SHP77 (cell line): ENCODE measurements at regions not wholly inside any gene's neighbourhood (a gene's known extent, or its start where the extent isn't known, plus 50 kb on each side); places are given as distances from the start of the nearest gene placed in this dataset.

Experiments used
- DNase-seq, 2 experiments: peaks; one replicate each; lab custom pipeline; 2025; lab: John Stamatoyannopoulos, UW

DNA sequence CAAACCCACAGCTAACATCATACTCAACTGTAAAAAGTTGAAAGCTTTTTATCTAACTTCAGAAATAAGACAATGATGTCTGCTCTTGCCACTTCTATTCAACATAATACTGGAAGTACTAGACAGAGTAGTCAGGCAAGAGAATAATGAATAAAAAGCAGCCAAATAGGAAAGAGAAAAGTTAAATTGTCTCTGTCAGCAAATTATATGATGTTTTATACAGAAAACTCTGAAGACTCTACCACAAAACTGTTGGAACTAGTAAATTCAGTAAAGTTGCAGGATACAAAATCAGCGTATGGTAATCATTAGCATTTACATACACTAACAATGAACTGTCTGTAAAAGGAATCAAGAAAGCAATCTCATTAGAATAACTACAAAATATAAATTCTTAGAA, 752.9 kb upstream of the CT83 start:
- DNase-seq, result no peak

DNA sequence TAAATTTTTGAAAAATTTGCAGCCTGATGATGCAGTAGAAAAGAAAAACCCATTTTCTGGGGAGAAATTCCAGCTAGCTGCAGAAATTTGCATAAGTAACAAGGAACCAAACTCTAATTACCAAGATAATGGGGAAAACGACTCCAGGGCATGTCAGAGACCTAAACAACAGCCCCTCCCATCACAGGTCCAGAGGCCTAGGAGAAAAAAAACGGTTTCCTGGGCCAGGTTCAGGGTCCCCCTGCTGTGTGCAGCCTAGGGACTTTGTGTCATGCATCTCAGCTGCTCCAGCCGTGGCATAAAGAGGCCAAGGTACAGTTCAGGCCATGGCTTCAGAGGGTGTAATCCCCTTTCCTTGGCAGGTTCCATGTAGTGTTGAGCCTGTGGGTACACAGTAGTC, 733.7 kb upstream of the CT83 start:
- no peak for DNase-seq

DNA sequence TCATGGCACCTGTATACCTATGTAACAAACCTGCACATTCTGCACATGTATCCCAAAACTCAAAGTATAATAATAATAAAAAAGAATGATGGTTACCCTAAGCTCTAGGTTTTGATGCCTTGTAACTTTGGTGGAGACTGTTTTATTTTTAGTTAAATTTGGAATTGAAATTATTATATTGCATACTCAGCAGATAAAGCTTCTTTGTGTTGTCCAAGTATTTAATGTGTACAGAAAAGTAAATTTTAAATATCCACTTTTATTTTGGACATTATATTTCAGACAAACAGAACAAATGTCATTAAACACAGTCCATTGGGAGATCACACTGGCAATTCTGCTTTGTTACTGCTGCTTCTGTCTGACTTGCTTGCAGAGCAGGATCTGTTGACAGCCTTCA, 684.5 kb upstream of the CT83 start:
- no peak for DNase-seq

DNA sequence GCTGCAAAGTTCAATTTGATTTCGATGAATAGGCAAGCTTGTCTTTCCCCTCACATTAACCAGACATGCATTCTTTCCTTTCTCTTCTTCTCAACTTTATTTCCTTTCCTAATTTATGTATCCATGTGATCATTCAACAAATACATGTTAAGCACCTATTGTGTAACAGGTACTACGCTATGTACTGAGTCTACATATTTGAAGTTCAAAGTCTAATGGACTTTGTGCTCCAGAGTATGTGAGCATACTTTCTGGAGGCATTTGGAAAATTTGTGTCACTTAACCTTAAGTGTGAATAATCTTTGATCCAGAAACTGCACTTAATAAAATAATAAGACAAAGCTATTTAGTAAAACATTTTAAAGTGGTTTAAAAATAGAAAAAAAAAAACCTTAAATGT, 675.3 kb upstream of the CT83 start:
- DNase-seq, result no peak

DNA sequence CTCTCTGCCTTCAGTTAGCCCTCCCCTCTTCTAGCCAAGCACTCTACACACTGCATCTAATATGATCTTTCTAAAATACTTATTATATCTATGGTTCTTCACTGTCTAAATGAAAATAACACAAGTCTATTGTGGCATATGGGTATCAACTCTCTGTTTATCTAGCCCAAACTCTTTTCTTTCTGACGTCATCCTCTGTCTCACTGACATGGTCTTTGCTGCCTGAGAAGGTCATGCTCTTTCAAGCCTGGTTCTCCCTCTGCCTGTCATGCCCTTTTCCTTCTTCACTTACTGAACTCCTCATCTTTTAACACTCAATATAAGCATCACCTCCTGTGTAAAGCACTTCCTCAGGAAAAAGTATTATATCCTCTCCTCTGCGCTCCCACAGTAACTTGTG, 672.2 kb upstream of the CT83 start:
- no peak for DNase-seq

DNA sequence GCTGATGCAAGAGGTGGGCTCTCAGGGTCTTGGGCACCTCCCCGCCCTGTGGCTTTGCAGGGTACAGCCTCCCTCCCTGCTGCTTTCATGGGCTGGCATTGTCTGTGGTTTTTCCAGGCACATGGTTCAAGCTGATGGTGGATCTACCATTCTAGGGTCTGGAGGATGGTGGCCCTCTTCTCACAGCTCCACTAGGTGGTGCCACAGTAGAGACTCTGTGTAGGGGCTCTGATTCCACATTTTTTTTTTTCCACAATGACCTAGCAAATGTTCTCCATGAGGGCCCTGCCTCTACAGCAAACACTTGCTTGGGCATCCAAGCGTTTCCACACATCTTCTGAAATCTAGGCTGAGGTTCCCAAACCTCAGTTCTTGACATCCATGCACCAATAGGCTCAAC, 657.9 kb upstream of the CT83 start:
- no peak for DNase-seq

DNA sequence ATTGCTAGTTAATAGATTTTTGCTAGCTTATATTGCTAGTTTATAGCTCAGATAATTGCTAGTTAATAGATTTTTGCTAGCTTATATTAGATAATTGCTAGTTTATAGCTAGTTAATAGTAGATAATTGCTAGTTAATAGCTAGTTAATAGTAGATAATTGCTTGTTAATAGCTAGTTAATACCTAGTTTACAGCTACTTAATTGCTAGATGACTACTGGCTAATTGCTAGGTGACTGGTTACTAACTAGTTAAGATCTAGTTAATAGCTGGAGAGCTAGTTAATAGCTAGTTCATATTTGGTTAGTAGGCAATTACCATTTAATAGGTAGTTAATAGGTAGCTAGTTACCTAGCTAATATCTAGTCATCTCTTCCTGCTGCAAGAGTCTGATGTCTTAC, 633.8 kb upstream of the CT83 start:
- no peak for DNase-seq

DNA sequence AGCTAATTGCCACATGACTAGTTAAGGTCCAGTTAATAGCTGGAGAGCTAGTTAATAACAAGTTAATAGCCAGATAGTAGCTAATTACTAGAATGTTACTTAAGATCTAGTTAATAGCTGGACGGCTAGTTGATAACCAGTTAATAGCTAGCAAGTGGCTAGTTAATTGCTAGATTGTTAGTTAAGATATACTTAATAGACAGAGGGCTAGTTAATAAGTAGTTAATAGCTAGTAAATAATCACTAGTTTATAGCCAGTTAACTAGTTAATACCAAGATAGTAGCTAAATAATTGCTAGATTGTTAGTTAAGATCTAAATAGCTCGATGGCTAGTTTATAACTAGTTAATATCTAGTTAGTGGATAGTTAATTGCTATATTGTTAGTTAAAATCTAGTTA, 632.6 kb upstream of the CT83 start:
- DNase-seq, result no peak

DNA sequence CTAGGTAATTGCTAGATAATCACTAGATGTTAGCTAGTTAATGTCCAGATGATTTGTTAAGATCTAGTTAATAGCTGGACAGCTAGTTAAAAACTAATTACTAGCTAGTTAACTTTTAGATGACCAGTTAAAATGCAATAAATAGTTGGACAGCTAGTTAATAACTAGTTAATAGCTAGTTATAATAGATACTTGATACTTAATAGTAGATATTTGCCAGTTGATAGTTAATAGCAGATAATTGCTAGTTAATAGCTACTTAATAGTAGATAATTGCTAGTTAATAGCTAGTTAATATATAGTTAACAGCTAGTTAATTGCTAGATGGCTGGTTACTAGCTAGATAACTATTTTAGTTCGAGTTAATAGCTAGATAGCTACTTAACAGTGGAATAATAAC, 631.4 kb upstream of the CT83 start:
- no peak for DNase-seq

DNA sequence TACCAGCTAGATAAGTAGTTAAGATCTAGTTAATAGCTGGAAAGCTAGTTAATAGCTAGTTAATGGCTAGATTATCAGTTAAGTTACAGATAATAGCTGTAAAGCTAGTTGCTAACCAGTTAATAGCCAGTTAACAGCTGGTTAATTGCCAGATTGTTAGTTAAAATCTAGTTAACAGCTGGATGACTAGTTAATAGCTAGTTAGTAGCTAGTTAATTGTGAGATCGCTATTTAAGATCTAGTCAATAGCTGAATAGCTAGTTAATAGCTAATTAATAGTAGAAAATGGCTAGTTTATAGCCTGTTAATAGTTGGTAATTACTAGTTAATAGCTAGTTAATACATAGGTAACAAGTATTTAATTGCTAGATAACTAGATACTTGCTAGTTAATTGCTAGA, 630.5 kb upstream of the CT83 start:
- DNase-seq, result no peak

DNA sequence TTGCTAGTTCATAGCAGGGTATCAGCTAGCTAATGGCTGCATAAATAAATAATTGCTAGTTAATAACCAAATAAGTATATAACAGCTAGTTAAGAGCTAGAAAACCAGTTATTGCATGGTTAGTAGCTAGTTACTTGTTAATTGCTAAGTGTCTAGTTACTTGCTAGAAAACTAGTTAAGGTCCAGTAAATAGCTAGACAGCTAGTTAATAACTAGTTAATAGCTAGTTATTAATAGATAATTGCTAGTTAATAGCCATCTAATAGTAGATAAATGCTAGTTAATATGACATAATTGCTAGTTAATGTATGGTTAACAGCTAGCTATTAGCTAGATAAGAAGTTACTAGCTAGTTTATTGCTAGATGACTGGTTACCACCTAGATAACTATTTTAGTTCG, 629.9 kb upstream of the CT83 start:
- DNase-seq, result no peak

DNA sequence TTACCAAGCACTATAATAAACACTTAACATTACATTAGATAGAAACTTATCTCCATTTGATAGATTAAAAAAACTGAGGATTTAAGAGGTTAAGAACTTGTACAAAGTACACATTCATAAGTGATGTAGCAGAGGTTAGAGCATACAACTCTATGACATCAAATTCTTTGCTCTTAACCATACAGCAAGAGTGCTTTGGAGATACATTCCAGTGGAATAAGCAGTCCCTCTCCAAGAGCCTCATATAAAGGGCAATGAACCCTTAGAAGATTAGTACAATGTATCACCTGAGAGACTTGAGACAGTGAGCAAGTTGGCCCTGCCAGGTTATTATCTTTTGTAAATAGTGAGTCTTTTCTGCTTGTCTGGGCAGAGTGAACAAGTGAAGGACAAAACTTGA, 600.4 kb upstream of the CT83 start:
- DNase-seq, result no peak

DNA sequence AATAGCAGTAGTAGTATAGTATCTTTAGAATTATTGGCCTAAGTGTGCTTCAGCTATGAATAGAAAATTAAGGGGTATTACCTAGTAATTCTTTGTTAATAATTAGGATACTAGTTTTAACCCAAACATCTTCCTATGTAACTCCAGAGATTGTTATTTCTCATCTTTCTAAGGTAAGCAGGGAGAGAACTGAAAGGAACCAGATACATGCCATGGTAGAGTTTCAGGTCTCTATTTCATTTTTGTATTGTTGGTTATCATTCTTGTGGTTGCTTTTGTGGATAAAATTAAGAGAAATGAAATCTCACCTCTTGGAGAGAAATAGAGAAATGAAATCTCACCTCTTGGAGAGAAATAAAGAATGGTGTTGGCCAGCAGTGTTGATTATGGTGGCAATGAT, 597.1 kb upstream of the CT83 start:
- DNase-seq, result no peak

DNA sequence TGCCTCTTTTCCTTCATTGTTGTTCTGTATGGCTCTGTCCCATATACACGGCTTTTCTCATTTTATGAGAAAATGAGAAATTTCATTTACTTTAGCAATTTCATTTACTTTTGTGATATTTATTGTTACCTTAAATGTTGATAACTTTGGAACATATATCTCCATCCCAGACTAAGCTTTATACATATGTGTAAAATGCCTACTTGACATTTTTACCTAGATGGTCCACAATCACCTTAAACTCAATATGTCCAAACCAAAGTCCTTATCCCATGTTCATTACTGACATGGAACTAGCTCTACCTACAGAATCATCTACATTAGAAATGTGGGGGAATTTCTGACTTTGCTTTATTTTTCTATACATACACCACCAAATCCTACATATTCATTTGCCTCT, 590.5 kb upstream of the CT83 start:
- DNase-seq, result no peak

DNA sequence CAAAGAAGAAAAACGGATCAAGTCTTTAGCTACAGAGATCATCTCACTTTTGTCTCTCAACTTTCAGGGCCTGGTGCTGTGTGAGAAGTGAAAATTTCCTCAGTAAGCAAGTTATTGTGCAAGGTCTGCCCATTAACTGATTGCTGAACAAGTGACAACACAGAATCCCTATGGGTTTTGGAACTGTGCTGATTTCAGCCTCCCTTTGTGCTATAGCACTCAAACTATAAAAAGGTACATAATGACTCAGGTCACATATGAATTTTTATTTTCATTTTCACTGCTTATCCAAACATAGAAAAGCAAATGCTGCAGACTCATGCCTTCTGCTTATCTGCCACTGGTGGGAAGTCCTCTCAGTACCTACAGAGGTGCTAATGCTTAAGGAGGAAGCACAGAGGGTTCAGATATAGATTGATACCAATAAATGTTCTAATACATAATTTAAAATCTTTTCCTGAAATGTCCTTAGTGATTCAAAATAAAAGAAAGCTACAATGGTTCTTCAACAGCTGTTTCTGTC, 576.2 kb upstream of the CT83 start:
- DNase-seq, result no peak

DNA sequence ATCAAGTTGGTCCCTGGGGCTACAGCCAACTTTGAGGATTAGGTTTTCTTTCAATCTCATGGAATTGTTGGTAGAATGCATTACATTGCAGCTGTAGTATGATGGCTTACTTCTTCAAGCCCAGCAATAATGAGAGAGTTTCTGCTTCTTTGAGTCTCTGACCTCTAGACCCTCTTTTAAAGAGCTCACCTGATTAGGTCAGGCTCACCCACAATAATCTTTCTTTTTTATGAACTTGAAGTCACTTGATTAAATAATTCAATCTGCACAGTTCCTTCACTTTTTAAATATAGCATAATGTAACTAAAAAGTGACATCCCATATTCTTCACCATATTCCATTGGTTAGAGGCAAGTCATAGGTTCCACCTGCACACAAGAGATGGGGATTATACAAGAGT, 547.5 kb upstream of the CT83 start:
- no peak for DNase-seq

DNA sequence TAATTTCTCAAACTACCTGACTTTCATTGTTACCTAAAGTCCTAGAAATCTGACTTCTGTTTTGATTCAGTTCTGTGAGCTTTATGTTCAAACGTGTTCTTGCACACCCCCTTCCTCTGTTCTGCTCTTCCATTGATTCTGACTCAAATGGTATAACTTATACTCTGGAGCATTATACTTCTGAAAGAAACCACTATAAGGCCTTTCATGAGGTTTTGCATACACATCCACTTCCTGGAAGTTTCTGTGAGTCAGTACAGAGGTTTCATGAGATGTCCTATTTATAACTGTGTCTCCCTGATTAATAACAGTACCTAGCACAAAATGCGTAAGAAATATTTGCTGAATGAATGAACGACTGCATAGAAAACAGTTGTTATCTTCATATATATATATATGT, 540.2 kb upstream of the CT83 start:
- DNase-seq, result no peak

DNA sequence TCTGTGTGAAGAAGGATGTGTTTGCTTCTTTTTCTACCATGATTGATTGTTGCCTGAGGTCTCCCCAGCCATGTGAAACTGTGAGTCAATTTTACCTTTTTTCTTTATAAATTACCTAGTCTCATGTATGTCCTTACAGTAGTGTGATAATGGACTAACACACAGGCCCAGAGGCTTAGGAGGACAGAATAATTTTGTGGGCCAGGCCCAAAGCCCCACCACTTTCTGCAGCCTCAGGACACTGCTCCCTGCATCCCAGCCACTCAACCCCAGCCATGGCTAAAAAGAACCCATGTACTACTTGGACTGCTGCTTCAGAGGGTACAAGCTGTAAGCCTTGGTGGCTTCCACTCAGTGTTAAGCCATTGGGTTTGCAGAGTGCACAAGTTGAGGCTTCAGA, 512.7 kb upstream of the CT83 start:
- DNase-seq, result no peak

DNA sequence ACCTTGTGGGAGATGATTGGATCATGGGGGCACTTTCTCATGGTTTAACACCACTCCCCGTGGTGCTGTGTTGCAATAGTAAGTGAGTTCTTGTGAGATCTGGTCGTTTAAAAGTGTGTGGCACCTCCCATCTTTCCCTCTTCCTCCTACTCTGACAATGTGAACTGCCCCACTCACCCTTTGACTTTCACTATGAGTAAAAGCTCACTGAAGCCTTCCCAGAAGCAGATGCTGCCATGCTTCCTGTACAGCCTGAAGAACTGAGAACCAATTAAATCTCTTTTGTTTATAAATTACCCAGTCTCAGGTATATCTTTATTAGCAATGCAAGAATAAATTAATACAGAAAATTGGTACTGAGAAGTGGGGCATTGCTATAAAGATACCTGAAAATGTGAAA, 509.6 kb upstream of the CT83 start:
- no peak for DNase-seq

DNA sequence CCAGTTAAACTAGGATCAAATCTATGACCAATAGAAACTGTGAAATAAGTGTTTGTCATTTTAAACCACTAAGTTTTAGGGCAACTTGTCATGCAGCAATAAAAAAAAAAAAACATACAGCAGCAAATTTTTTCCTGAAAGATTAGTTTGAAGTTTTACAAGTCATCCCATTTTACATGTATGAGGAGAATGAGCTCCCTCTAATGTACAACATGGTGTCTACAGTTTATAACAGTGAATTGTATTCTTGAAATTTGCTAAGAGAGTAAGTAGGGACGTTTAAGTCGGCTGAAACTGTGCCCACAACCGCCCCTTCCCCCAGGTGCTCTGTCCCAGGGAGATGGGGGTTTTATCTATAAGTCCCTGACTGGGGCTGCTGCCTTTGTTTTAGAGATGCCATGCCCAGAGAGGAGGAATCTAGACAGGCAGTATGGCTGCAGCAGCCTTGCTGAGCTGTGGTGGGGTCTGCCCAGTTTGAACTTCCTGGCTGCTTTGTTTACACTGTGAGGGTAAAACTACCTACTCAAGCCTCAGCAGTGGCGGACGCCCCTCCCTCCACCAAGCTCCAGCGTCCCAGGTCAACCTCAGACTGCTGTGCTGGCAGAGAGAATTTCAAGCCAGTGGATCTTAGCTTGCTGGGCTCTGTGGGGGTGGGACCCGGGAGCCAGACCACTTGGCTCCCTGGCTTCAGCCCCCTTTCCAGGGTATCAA, 499.3 kb upstream of the CT83 start:
- no peak for DNase-seq

DNA sequence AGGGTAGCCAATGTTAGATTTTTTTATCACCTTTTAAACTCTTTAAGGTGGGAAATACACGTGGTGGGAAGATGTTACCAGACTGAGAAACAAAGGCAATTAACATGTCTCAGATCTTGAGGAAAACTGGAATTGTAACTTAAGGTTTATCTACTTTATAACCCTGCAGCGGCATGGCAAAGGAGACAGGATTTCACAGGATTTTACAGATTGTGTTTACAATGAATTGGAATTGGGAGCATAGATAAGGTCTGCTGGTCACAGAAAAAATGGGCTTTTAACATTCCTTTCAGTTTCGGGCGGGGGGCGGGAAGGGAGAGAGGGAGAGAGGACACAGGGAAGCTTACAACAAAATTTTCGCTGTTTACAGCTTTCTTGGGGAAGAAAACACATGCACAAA, 467.5 kb upstream of the CT83 start:
- DNase-seq, result no peak

DNA sequence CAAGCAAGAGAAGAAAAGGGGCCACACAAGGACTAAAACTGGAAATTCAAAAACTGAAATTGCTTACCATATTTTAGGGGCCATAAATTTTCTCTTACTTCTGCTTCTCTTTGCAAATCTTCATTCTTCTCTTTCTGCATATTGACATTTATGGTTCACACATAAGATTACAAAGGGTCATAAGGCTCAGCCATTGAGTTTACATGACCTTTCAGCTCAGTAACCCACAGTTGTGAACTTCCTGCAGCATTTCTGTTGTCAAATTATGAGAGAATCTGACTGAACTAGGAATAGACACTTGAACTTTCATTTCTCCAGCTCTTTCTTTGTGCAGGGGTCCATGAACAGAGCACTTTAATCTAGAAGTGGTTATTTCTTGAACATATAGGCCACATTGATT, 434.8 kb upstream of the CT83 start:
- DNase-seq, result no peak

DNA sequence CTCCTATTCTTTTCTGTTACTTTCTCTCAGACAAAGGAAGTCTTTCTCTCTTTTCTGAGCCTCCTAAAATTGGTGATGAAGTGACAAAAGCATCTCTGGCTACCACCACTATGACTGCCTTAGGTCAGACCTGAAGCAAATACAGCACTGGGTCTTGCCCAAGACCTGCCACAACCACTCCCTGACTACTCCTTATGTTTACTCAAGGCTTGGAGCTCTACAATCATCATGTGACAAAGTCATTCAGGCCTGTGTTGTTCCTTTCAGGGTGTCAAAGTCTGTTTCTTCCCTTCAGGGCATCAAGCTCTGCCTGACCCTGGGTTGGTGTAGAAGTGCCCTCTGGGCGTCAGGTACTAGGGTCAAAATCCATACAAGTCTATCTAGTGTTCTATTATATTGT, 419.2 kb upstream of the CT83 start:
- no peak for DNase-seq

DNA sequence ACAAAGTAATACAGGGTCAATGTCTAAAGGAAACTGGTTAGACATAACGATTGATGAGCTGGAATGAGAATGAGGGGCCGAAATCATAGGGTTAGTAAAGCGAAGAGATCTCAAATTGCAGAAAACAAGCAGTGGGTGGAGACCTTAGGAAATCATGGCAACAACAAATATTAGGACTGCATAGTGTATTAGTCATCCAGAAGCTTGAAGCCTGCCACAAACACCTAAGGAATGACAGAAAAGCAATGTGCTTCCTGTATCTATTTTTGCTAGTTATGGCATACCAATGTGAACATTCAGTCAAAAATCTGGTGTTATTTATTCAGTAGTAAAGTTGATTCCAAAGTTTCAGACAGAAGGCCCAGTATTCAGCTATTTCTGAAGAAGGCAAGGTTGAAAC, 410.9 kb upstream of the CT83 start:
- DNase-seq, result no peak

DNA sequence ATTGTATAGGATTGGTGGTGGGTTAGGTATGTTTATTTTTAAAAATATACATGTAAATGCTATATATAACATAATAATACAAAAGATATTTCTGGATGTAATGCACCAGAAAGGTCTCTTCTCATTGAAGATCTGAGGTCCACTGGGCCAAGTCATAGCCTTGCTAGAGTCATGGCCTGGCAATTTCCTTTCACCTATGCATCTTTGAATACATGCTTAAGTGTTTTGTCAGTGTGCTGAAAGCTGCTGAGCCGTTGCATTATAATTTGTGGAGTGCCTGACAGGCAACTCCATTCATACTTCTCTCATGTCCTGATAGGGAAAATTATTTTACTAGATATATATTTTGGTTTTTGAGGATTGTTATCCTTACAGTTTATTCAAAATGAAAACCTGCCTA, 410.2 kb upstream of the CT83 start:
- no peak for DNase-seq
